Liver (tissue), 8 donors: ENCODE measurements at regions not wholly inside any gene's neighbourhood (a gene's known extent, or its start where the extent isn't known, plus 50 kb on each side); places are given as distances from the start of the nearest gene placed in this dataset.

Experiments used
- DNase-seq: peaks from one replicate; pipeline ENCODE4 v3.0.0-alpha.2; 2017; ENCODE audit warnings: low spot score
- H3K27ac ChIP-seq, 2 donors: one replicate each; pipeline ENCODE4 v1.7.0; 2013; ENCODE audit warnings: inconsistent platforms in 2 of 2, low read length in 2 of 2, control low read depth in 1 of 2, low read depth in 1 of 2, mild to moderate bottlenecking in 1 of 2
- H3K27me3 ChIP-seq, 4 donors: one replicate each; pipeline versions ENCODE4 v1.6.1 to v1.7.0; 2013; ENCODE audit warnings: low read length in 3 of 4, inconsistent platforms in 1 of 4, mild to moderate bottlenecking in 1 of 4, moderate library complexity in 1 of 4; ENCODE audit not compliant: control insufficient read depth in 4 of 4, insufficient read depth in 4 of 4
- H3K36me3 ChIP-seq, 4 donors: one replicate each; pipeline versions ENCODE4 v1.6.1 to v1.7.0; 2013; ENCODE audit warnings: low read length in 3 of 4, mild to moderate bottlenecking in 3 of 4, low read depth in 1 of 4, moderate library complexity in 1 of 4; ENCODE audit not compliant: control insufficient read depth in 4 of 4, insufficient read depth in 3 of 4
- H3K4me1 ChIP-seq, 4 donors: one replicate each; pipeline versions ENCODE4 v1.6.1 to v1.7.0; 2013; ENCODE audit warnings: low read length in 3 of 4, mild to moderate bottlenecking in 3 of 4, moderate library complexity in 1 of 4; ENCODE audit not compliant: control insufficient read depth in 4 of 4, insufficient read depth in 4 of 4
- H3K4me3 ChIP-seq, 3 donors: one replicate each; pipeline versions ENCODE4 v1.6.1 to v1.7.0; 2013; ENCODE audit warnings: low read length in 3 of 3, control low read depth in 1 of 3, low read depth in 1 of 3, mild to moderate bottlenecking in 1 of 3
- H3K9ac ChIP-seq, 2 donors: one replicate each; pipeline ENCODE4 v1.7.0; 2013; ENCODE audit warnings: low read length in 2 of 2, mild to moderate bottlenecking in 2 of 2, moderate library complexity in 2 of 2, control low read depth in 1 of 2, low read depth in 1 of 2
- H3K9me3 ChIP-seq, 4 donors: one replicate each; pipeline versions ENCODE4 v1.6.1 to v1.7.0; 2013; ENCODE audit warnings: low read length in 3 of 4; ENCODE audit not compliant: control insufficient read depth in 4 of 4
- GABPA ChIP-seq, 2 donors: IDR thresholded peaks in 1 of 2; conservative IDR thresholded peaks in 1 of 2; 2 replicates each; pipeline ENCODE4 v1.6.1; 2016; ENCODE audit warnings: antibody characterized with exemption in 2 of 2, mild to moderate bottlenecking in 1 of 2, moderate library complexity in 1 of 2
- HNF4A ChIP-seq, 2 donors: conservative IDR thresholded peaks; 2 replicates each; pipeline ENCODE4 v1.6.1; 2016; ENCODE audit warnings: antibody characterized with exemption in 2 of 2, mild to moderate bottlenecking in 2 of 2
- HNF4G ChIP-seq: IDR thresholded peaks from 2 replicates; pipeline ENCODE4 v1.6.1; 2016; ENCODE audit warnings: antibody characterized with exemption
- JUND ChIP-seq, 2 donors: IDR thresholded peaks; 2 replicates each; pipeline ENCODE4 v1.6.1; 2016; ENCODE audit warnings: antibody characterized with exemption in 2 of 2
- MAX ChIP-seq: IDR thresholded peaks from 2 replicates; pipeline ENCODE4 v1.6.1; 2016; ENCODE audit warnings: antibody characterized with exemption
- NR2F2 ChIP-seq: IDR thresholded peaks from 2 replicates; pipeline ENCODE4 v1.6.1; 2016; ENCODE audit warnings: antibody characterized with exemption
- RAD21 ChIP-seq, 2 donors: IDR thresholded peaks; 2 replicates each; pipeline ENCODE4 v1.6.1; 2016; ENCODE audit warnings: antibody characterized with exemption in 2 of 2, mild to moderate bottlenecking in 2 of 2
- RXRA ChIP-seq, 2 donors: IDR thresholded peaks; 2 replicates each; pipeline ENCODE4 v1.6.1; 2017 to 2018; ENCODE audit warnings: antibody characterized with exemption in 2 of 2, mild to moderate bottlenecking in 1 of 2
- SP1 ChIP-seq: IDR thresholded peaks from 2 replicates; pipeline ENCODE4 v1.6.1; 2018; ENCODE audit warnings: antibody characterized with exemption, mild to moderate bottlenecking
- YY1 ChIP-seq: IDR thresholded peaks from 2 replicates; pipeline ENCODE4 v1.6.1; 2016; ENCODE audit warnings: antibody characterized with exemption, mild to moderate bottlenecking
- ZBTB33 ChIP-seq: IDR thresholded peaks from 2 replicates; pipeline ENCODE4 v1.6.1; 2016; ENCODE audit warnings: antibody characterized with exemption
- WGBS: extraction: QIAGEN DNeasy Blood & Tissue Kit; methylation state at CpG from one replicate; pipeline ENCODE4 v1.1.7; 2013; 5-methylcytosine and 5-hydroxymethylcytosine counted together
- TF ChIP-seq, protein P1 (sequence below): IDR thresholded peaks from 2 replicates; pipeline ENCODE4 v1.6.1; 2016; ENCODE audit warnings: antibody characterized with exemption, mild to moderate bottlenecking
- TF ChIP-seq, protein P2 (sequence below): IDR thresholded peaks from 2 replicates; pipeline ENCODE4 v1.6.1; 2016; ENCODE audit warnings: antibody characterized with exemption
- TF ChIP-seq, protein P3 (sequence below): fragments of 150-350 bp; IDR thresholded peaks from 2 replicates; pipeline ENCODE4 v1.5.1; 2017; ENCODE audit warnings: improper control_type of control experiment, low read depth, low read length; ENCODE audit not compliant: missing input control
- donor health status: healthy.
- donor health status: healthy.
- donor health status: healthy.
- donor health status: healthy.
- donor health status: healthy.

- no peak for TF ChIP-seq YY1
- no peak for TF ChIP-seq SP1
- TF ChIP-seq GABPA (IDR thresholded peaks at IDR 0.05 in 1 of 2, conservative IDR thresholded peaks at IDR 0.05 in 1 of 2) = no peak
- TF ChIP-seq, protein P1, sequence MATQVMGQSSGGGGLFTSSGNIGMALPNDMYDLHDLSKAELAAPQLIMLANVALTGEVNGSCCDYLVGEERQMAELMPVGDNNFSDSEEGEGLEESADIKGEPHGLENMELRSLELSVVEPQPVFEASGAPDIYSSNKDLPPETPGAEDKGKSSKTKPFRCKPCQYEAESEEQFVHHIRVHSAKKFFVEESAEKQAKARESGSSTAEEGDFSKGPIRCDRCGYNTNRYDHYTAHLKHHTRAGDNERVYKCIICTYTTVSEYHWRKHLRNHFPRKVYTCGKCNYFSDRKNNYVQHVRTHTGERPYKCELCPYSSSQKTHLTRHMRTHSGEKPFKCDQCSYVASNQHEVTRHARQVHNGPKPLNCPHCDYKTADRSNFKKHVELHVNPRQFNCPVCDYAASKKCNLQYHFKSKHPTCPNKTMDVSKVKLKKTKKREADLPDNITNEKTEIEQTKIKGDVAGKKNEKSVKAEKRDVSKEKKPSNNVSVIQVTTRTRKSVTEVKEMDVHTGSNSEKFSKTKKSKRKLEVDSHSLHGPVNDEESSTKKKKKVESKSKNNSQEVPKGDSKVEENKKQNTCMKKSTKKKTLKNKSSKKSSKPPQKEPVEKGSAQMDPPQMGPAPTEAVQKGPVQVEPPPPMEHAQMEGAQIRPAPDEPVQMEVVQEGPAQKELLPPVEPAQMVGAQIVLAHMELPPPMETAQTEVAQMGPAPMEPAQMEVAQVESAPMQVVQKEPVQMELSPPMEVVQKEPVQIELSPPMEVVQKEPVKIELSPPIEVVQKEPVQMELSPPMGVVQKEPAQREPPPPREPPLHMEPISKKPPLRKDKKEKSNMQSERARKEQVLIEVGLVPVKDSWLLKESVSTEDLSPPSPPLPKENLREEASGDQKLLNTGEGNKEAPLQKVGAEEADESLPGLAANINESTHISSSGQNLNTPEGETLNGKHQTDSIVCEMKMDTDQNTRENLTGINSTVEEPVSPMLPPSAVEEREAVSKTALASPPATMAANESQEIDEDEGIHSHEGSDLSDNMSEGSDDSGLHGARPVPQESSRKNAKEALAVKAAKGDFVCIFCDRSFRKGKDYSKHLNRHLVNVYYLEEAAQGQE = no peak
- no peak for TF ChIP-seq RAD21 (IDR thresholded peaks at IDR 0.05)
- TF ChIP-seq RXRA (IDR thresholded peaks at IDR 0.05) = no peak
- TF ChIP-seq MAX = no peak
- Histone ChIP-seq H3K27ac (no peak overlapping the region), H3K36me3 (no peaks in the 10 kb centered on the region), H3K4me3 (no peak overlapping the region), H3K9me3 (no peaks in the 10 kb centered on the region), H3K4me1 (no peaks in the 10 kb centered on the region), H3K27me3 (no peaks in the 10 kb centered on the region), H3K9ac (no peak overlapping the region)
- WGBS = 87% methylated on average over 2 of the region's 2 CpGs
- DNase-seq = no peak
Measured at GRCh38 chr1:101098907-101099306, 73.3 kb upstream of the DPH5 start.

DNA sequence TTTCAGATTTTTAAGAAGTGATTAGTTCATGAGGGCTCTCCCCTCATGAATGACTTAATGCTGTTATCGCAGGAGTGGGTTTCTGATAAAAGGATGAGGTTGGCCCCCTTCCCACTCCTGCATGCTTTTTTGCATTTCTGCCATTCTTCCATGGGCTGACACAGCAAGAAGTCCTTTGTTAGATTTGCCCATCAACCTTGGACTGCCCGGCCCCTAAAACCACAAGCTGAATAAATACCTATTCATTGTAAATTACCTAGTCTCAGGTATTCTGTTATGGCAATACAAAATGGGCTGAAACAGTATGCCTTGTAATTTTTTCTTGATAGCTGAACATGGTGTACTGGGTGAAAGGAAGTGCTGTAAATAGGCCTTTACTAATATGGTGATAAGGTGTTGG lies 72.7 kb upstream of the DPH5 start:
- Histone ChIP-seq H3K9me3 (no peaks in the 10 kb centered on the region), H3K36me3 (no peaks in the 10 kb centered on the region), H3K4me3 (no peak overlapping the region), H3K27me3 (no peaks in the 10 kb centered on the region), H3K9ac (no peak overlapping the region), H3K27ac (no peak overlapping the region), H3K4me1 (no peaks in the 10 kb centered on the region)
- DNase-seq = no peak
- TF ChIP-seq RAD21 (IDR thresholded peaks at IDR 0.05) = no peak
- no peak for TF ChIP-seq SP1
- TF ChIP-seq, protein P2, sequence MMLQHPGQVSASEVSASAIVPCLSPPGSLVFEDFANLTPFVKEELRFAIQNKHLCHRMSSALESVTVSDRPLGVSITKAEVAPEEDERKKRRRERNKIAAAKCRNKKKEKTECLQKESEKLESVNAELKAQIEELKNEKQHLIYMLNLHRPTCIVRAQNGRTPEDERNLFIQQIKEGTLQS = no peak
- no peak for TF ChIP-seq NR2F2
- TF ChIP-seq HNF4G = no peak
- TF ChIP-seq, protein P3, sequence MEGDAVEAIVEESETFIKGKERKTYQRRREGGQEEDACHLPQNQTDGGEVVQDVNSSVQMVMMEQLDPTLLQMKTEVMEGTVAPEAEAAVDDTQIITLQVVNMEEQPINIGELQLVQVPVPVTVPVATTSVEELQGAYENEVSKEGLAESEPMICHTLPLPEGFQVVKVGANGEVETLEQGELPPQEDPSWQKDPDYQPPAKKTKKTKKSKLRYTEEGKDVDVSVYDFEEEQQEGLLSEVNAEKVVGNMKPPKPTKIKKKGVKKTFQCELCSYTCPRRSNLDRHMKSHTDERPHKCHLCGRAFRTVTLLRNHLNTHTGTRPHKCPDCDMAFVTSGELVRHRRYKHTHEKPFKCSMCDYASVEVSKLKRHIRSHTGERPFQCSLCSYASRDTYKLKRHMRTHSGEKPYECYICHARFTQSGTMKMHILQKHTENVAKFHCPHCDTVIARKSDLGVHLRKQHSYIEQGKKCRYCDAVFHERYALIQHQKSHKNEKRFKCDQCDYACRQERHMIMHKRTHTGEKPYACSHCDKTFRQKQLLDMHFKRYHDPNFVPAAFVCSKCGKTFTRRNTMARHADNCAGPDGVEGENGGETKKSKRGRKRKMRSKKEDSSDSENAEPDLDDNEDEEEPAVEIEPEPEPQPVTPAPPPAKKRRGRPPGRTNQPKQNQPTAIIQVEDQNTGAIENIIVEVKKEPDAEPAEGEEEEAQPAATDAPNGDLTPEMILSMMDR = no peak
- TF ChIP-seq RXRA (IDR thresholded peaks at IDR 0.05) = no peak
- no peak for TF ChIP-seq ZBTB33
- TF ChIP-seq HNF4A (conservative IDR thresholded peaks at IDR 0.05) = no peak
- TF ChIP-seq GABPA (IDR thresholded peaks at IDR 0.05 in 1 of 2, conservative IDR thresholded peaks at IDR 0.05 in 1 of 2) = no peak
- no peak for TF ChIP-seq JUND (IDR thresholded peaks at IDR 0.05)
- 96% methylated on average over 2 of the region's 2 CpGs for WGBS
